ENCODE measurements at regions not wholly inside any gene's neighbourhood (a gene's known extent, or its start where the extent isn't known, plus 50 kb on each side); places are given as distances from the start of the nearest gene placed in this dataset.

- Histone ChIP-seq H3K9me3 (ENCODE audit: control insufficient read depth in 1 of 2, low read length in 2 of 2) (no peaks in the 10 kb centered on the region), H3K36me3 (ENCODE audit: insufficient read depth, low read length) (no peaks in the 10 kb centered on the region), H3K27me3 (ENCODE audit: insufficient read depth, low read length) (no peaks in the 10 kb centered on the region), H3K4me3 (ENCODE audit: low read length in 2 of 2) (no peak overlapping the region), H3K4me1 (ENCODE audit: insufficient read depth, low read length) (no peaks in the 10 kb centered on the region), H3K27ac (ENCODE audit: low read depth, low read length) (no peak overlapping the region)
- no peak overlapping the region for H3K4me3 Mint-ChIP-seq
- intact Hi-C loops (cut with micrococcal nuclease) = no loop called here
- peaks cover 1 to 3% of the 10 kb centered on the region in 2 donors for H3K27me3 Mint-ChIP-seq
- H3K9me3 Mint-ChIP-seq = no peaks in the 10 kb centered on the region
- no peaks in the 10 kb centered on the region for H3K36me3 Mint-ChIP-seq
- no peak overlapping the region for H3K27ac Mint-ChIP-seq
- no peaks in the 10 kb centered on the region for H3K4me1 Mint-ChIP-seq
- CTCF ChIA-PET (ENCODE audit: partially characterized antibody) = no interaction called here
- no peak for DNase-seq
- POLR2A ChIA-PET (ENCODE audit: partially characterized antibody) = no interaction called here
Observed at GRCh38 chr20:23277316-23277715, 73.3 kb upstream of the NXT1 start.

DNA sequence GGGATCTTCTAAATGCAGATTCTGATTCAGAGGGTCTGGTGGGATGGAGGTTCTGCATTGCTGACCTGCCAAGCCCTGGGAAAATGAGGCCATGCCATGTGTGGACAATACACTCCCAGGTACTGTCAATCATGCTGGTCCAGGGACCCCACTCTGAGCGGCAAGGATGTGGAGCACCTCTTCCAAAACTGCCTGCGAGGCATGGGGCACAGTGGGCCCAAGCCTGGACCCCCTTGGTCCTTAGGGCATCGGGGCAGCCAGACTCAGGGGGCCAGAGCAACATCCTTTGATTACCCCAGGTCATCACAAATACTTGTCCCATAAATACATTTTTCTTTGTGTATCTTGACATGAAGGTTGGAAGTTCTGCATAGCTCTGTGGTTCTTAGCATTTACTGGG lies 76.8 kb upstream of the NXT1 start:
- no peak overlapping the region for H3K27ac Mint-ChIP-seq
- H3K27me3 ChIP-seq (ENCODE audit: insufficient read depth, low read length) = no peaks in the 10 kb centered on the region
- DNase-seq = no peak
- intact Hi-C loops (cut with micrococcal nuclease) = no loop called here
- H3K9me3 ChIP-seq (ENCODE audit: control insufficient read depth in 1 of 2, low read length in 2 of 2) = no peaks in the 10 kb centered on the region
- H3K36me3 Mint-ChIP-seq = no peaks in the 10 kb centered on the region
- no peaks in the 10 kb centered on the region for H3K4me1 Mint-ChIP-seq
- H3K4me3 ChIP-seq (ENCODE audit: low read length in 2 of 2) = no peak overlapping the region
- H3K4me3 Mint-ChIP-seq = no peak overlapping the region
- H3K4me1 ChIP-seq (ENCODE audit: insufficient read depth, low read length) = no peaks in the 10 kb centered on the region
- H3K27ac ChIP-seq (ENCODE audit: low read depth, low read length) = no peak overlapping the region
- peaks cover 0 to 12% (median 7%) of the 10 kb centered on the region in 8 donors for H3K9me3 Mint-ChIP-seq
- POLR2A ChIA-PET (ENCODE audit: partially characterized antibody) = no interaction called here
- CTCF ChIA-PET (ENCODE audit: partially characterized antibody) = no interaction called here
- H3K36me3 ChIP-seq (ENCODE audit: insufficient read depth, low read length) = no peaks in the 10 kb centered on the region
- H3K27me3 Mint-ChIP-seq = peaks cover 3 to 4% of the 10 kb centered on the region in 2 donors

DNA sequence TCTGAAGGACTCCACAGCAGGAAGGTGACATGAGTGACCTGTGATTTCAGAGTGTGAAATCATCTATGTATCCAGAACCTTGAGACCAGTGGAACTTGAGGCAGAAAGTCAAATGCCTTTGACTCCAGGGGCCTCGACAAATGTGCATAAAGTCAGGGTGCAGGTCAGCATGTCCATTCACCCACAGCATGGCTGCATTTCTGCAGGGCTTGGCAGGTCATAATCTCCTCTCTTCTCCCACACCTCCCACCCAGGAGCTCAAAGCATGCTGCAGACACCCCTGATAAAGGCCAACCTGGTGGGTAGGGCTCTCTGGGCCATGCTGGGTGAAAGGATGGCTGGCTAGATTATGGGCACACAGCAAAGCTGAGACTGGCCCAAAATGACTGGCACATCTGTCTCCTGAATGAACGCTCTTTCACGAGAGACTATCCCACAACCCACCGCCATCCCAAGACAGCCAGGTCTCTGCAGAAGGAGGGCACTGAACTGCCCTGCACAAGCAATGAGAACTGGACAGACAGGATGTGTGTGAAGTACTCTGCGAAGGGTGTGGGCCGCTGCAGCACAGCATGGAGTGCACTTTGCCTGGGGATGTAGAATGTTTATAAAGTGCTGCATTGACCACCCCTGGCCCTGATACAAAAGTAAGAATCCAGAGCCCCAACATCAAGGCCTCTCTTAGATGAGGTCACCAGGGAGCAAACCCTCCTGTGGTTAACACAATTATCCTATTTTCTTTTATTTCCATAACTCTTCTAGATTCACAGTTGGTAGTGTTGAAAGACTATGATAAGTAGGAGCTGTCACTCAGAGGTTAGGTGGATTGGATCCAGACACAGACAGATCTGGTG lies 78.2 kb upstream of the NXT1 start:
- H3K4me3 Mint-ChIP-seq = no peak overlapping the region
- ChIA-PET CTCF (ENCODE audit: partially characterized antibody) (no interaction called here), POLR2A (ENCODE audit: partially characterized antibody) (no interaction called here)
- no peaks in the 10 kb centered on the region for H3K4me1 Mint-ChIP-seq
- Histone ChIP-seq H3K27ac (ENCODE audit: low read depth, low read length) (no peak overlapping the region), H3K4me3 (ENCODE audit: low read length in 2 of 2) (no peak overlapping the region), H3K36me3 (ENCODE audit: insufficient read depth, low read length) (no peaks in the 10 kb centered on the region), H3K4me1 (ENCODE audit: insufficient read depth, low read length) (no peaks in the 10 kb centered on the region), H3K9me3 (ENCODE audit: control insufficient read depth in 1 of 2, low read length in 2 of 2) (no peaks in the 10 kb centered on the region), H3K27me3 (ENCODE audit: insufficient read depth, low read length) (no peaks in the 10 kb centered on the region)
- no peak for DNase-seq
- no peak overlapping the region for H3K27ac Mint-ChIP-seq
- H3K27me3 Mint-ChIP-seq = peaks cover 3 to 6% of the 10 kb centered on the region in 2 donors
- H3K36me3 Mint-ChIP-seq = no peaks in the 10 kb centered on the region
- intact Hi-C loops (cut with micrococcal nuclease) = no loop called here
- peaks cover 0 to 18% (median 11%) of the 10 kb centered on the region in 8 donors for H3K9me3 Mint-ChIP-seq

- H3K27me3 Mint-ChIP-seq = peaks cover 0 to 6% of the 10 kb centered on the region in 2 donors
- H3K4me3 Mint-ChIP-seq = no peak overlapping the region
- no peaks in the 10 kb centered on the region for H3K4me1 Mint-ChIP-seq
- no peaks in the 10 kb centered on the region for H3K36me3 Mint-ChIP-seq
- Histone ChIP-seq H3K4me1 (ENCODE audit: insufficient read depth, low read length) (no peaks in the 10 kb centered on the region), H3K9me3 (ENCODE audit: control insufficient read depth in 1 of 2, low read length in 2 of 2) (no peaks in the 10 kb centered on the region), H3K4me3 (ENCODE audit: low read length in 2 of 2) (no peak overlapping the region), H3K36me3 (ENCODE audit: insufficient read depth, low read length) (no peaks in the 10 kb centered on the region), H3K27ac (ENCODE audit: low read depth, low read length) (no peak overlapping the region), H3K27me3 (ENCODE audit: insufficient read depth, low read length) (no peaks in the 10 kb centered on the region)
- intact Hi-C loops (cut with micrococcal nuclease) = no loop called here
- H3K27ac Mint-ChIP-seq = no peak overlapping the region
- no peak for DNase-seq
- CTCF ChIA-PET (ENCODE audit: partially characterized antibody) = no interaction called here
- POLR2A ChIA-PET (ENCODE audit: partially characterized antibody) = no interaction called here
- H3K9me3 Mint-ChIP-seq = peaks cover 0 to 18% (median 11%) of the 10 kb centered on the region in 8 donors
Observed at GRCh38 chr20:23270382-23270911, 80.1 kb upstream of the NXT1 start.

GRCh38 chr20:23269954-23270353 lies 80.6 kb upstream of the NXT1 start:
- Mint-ChIP-seq H3K27me3 (peaks cover 0 to 5% of the 10 kb centered on the region in 2 donors), H3K27ac (no peak overlapping the region), H3K4me3 (no peak overlapping the region), H3K9me3 (peaks cover 0 to 20% (median 11%) of the 10 kb centered on the region in 8 donors), H3K36me3 (no peaks in the 10 kb centered on the region), H3K4me1 (no peaks in the 10 kb centered on the region)
- ChIA-PET CTCF (ENCODE audit: partially characterized antibody) (no interaction called here), POLR2A (ENCODE audit: partially characterized antibody) (no interaction called here)
- Histone ChIP-seq H3K4me1 (ENCODE audit: insufficient read depth, low read length) (no peaks in the 10 kb centered on the region), H3K4me3 (ENCODE audit: low read length in 2 of 2) (no peak overlapping the region), H3K27me3 (ENCODE audit: insufficient read depth, low read length) (no peaks in the 10 kb centered on the region), H3K36me3 (ENCODE audit: insufficient read depth, low read length) (no peaks in the 10 kb centered on the region), H3K27ac (ENCODE audit: low read depth, low read length) (no peak overlapping the region), H3K9me3 (ENCODE audit: control insufficient read depth in 1 of 2, low read length in 2 of 2) (no peaks in the 10 kb centered on the region)
- intact Hi-C loops (cut with micrococcal nuclease) = no loop called here
- DNase-seq = no peak

DNA sequence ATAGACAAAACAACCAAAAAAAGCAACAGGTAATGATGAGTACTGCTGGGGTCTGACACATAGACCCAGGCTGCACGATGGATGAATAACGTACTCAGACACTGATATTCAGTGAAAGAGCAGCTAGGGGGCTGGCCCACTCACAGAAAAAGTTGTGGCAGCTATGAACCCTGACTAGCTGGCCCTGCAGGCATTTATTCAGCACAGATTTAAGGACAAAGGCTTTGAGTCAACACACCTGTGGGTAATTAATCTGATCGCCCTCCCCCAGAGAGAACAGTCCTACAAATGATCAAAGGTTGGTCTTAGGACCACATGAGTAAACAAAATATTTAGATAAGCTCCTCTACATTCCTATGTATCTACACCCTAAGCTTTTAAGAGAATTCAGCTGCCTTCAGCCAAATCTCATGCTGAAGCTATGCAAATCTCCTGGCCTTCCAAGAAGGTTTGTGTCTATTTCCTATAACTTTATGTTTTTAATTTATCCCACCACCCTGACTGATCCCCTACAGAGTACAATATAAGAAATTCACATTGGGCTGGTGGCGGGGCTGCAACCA lies 81.7 kb upstream of the NXT1 start:
- Histone ChIP-seq H3K27me3 (ENCODE audit: insufficient read depth, low read length) (no peaks in the 10 kb centered on the region), H3K4me1 (ENCODE audit: insufficient read depth, low read length) (no peaks in the 10 kb centered on the region), H3K9me3 (ENCODE audit: control insufficient read depth in 1 of 2, low read length in 2 of 2) (no peaks in the 10 kb centered on the region), H3K36me3 (ENCODE audit: insufficient read depth, low read length) (no peaks in the 10 kb centered on the region), H3K4me3 (ENCODE audit: low read length in 2 of 2) (no peak overlapping the region), H3K27ac (ENCODE audit: low read depth, low read length) (no peak overlapping the region)
- Mint-ChIP-seq H3K4me3 (no peak overlapping the region), H3K27ac (no peak overlapping the region), H3K9me3 (peaks cover 0 to 22% (median 11%) of the 10 kb centered on the region in 8 donors), H3K27me3 (peaks cover 0 to 5% of the 10 kb centered on the region in 2 donors), H3K4me1 (no peaks in the 10 kb centered on the region), H3K36me3 (no peaks in the 10 kb centered on the region)
- intact Hi-C loops (cut with micrococcal nuclease) = no loop called here
- POLR2A ChIA-PET (ENCODE audit: partially characterized antibody) = no interaction called here
- CTCF ChIA-PET (ENCODE audit: partially characterized antibody) = no interaction called here
- DNase-seq = no peak

- Mint-ChIP-seq H3K4me1 (no peaks in the 10 kb centered on the region), H3K36me3 (no peaks in the 10 kb centered on the region), H3K27ac (no peak overlapping the region), H3K27me3 (peaks cover 0 to 6% of the 10 kb centered on the region in 2 donors), H3K4me3 (no peak overlapping the region), H3K9me3 (peaks cover 0 to 27% (median 14%) of the 10 kb centered on the region in 8 donors)
- Histone ChIP-seq H3K4me1 (ENCODE audit: insufficient read depth, low read length) (no peaks in the 10 kb centered on the region), H3K9me3 (ENCODE audit: control insufficient read depth in 1 of 2, low read length in 2 of 2) (no peaks in the 10 kb centered on the region), H3K27me3 (ENCODE audit: insufficient read depth, low read length) (no peaks in the 10 kb centered on the region), H3K36me3 (ENCODE audit: insufficient read depth, low read length) (no peaks in the 10 kb centered on the region), H3K27ac (ENCODE audit: low read depth, low read length) (no peak overlapping the region), H3K4me3 (ENCODE audit: low read length in 2 of 2) (no peak overlapping the region)
- CTCF ChIA-PET (ENCODE audit: partially characterized antibody) = no interaction called here
- POLR2A ChIA-PET (ENCODE audit: partially characterized antibody) = no interaction called here
- intact Hi-C loops (cut with micrococcal nuclease) = no loop called here
- DNase-seq = no peak
Observed at GRCh38 chr20:23267909-23268308, 82.7 kb upstream of the NXT1 start.
